ENCODE measurements at regions not wholly inside any gene's neighbourhood (a gene's known extent, or its start where the extent isn't known, plus 50 kb on each side); places are given as distances from the start of the nearest gene placed in this dataset.

- TF ChIP-seq, protein P1, sequence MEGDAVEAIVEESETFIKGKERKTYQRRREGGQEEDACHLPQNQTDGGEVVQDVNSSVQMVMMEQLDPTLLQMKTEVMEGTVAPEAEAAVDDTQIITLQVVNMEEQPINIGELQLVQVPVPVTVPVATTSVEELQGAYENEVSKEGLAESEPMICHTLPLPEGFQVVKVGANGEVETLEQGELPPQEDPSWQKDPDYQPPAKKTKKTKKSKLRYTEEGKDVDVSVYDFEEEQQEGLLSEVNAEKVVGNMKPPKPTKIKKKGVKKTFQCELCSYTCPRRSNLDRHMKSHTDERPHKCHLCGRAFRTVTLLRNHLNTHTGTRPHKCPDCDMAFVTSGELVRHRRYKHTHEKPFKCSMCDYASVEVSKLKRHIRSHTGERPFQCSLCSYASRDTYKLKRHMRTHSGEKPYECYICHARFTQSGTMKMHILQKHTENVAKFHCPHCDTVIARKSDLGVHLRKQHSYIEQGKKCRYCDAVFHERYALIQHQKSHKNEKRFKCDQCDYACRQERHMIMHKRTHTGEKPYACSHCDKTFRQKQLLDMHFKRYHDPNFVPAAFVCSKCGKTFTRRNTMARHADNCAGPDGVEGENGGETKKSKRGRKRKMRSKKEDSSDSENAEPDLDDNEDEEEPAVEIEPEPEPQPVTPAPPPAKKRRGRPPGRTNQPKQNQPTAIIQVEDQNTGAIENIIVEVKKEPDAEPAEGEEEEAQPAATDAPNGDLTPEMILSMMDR (IDR thresholded peaks at IDR 0.05) = no peak
- TF ChIP-seq EZH2phosphoT487 (IDR thresholded peaks at IDR 0.05) = no peak
- TF ChIP-seq EZH2 (IDR thresholded peaks at IDR 0.05) = no peak
Measured at GRCh38 chr2:120530781-120531180, 184.8 kb downstream of the INHBB start.
